Activated CD8-positive, alpha-beta T cell treated with anti-CD3 and anti-CD28 coated beads for 36 hours (primary cell): ENCODE measurements at regions not wholly inside any gene's neighbourhood (a gene's known extent, or its start where the extent isn't known, plus 50 kb on each side); places are given as distances from the start of the nearest gene placed in this dataset.

Experiments used
- ATAC-seq: fragments of 200-7000 bp; cut with Tn5 transposase; one replicate; pipeline ENCODE4 v1.10.0; 2021; ENCODE audit warnings: mild to moderate bottlenecking, moderate library complexity
- CTCF ChIA-PET: fragments of 350-600 bp; sonication (Branson Sonifier 250); formaldehyde crosslinking; loops from one replicate; lab custom pipeline; 2021; ENCODE audit warnings: antibody characterized with exemption; lab: Charles Lee
- POLR2A ChIA-PET: fragments of 350-600 bp; sonication (Branson Sonifier 250); formaldehyde crosslinking; loops from one replicate; lab custom pipeline; 2021; ENCODE audit warnings: antibody characterized with exemption; lab: Charles Lee
- DNase-seq: peaks from one replicate; pipeline ENCODE4 v3.0.0-alpha.2; 2020
- H3K27ac Mint-ChIP-seq: one replicate; pipeline ENCODE4 v1.8.0; 2021; ENCODE audit warnings: mild to moderate bottlenecking, mixed read lengths
- H3K27me3 Mint-ChIP-seq: one replicate; pipeline ENCODE4 v1.8.0; 2021; ENCODE audit warnings: mixed read lengths
- H3K36me3 Mint-ChIP-seq: one replicate; pipeline ENCODE4 v1.8.0; 2021; ENCODE audit warnings: low read depth, mixed read lengths
- H3K4me1 Mint-ChIP-seq: one replicate; pipeline ENCODE4 v1.8.0; 2021; ENCODE audit warnings: low read depth, mixed read lengths
- H3K4me3 Mint-ChIP-seq: one replicate; pipeline ENCODE4 v1.8.0; 2021; ENCODE audit warnings: mild to moderate bottlenecking, moderate library complexity, mixed read lengths
- H3K9me3 Mint-ChIP-seq: one replicate; pipeline ENCODE4 v1.8.0; 2021; ENCODE audit warnings: mixed read lengths
- CTCF ChIP-seq: fragments of 200-600 bp; IDR thresholded peaks from one replicate; pipeline ENCODE4 v1.8.0; 2022; ENCODE audit warnings: antibody characterized with exemption, mild to moderate bottlenecking
- intact Hi-C: fragments of 100-400 bp; cut with micrococcal nuclease; formaldehyde crosslinking; loops from one replicate; pipeline ENCODE4 v1.10.0; 2022

GRCh38 chr1:168966636-168967035 lies 139.9 kb upstream of the ATP1B1 start:
- intact Hi-C loops, result no loop called here
- no peak for TF ChIP-seq CTCF
- no peaks in the 10 kb centered on the region for H3K36me3 Mint-ChIP-seq
- peaks cover 3% of the 10 kb centered on the region for H3K4me1 Mint-ChIP-seq
- ChIA-PET CTCF (no interaction called here), POLR2A (no interaction called here)
- H3K27me3 Mint-ChIP-seq, result no peaks in the 10 kb centered on the region
- no peak overlapping the region for H3K4me3 Mint-ChIP-seq
- no peak for ATAC-seq
- no peak overlapping the region for H3K27ac Mint-ChIP-seq
- DNase-seq, result no peak
- H3K9me3 Mint-ChIP-seq, result no peaks in the 10 kb centered on the region

GRCh38 chr1:168970926-168971659 lies 135.4 kb upstream of the ATP1B1 start:
- Mint-ChIP-seq H3K27me3 (no peaks in the 10 kb centered on the region), H3K27ac (no peak overlapping the region), H3K4me1 (no peaks in the 10 kb centered on the region), H3K4me3 (no peak overlapping the region), H3K9me3 (no peaks in the 10 kb centered on the region), H3K36me3 (no peaks in the 10 kb centered on the region)
- DNase-seq (no peak), ATAC-seq (no peak)
- ChIA-PET POLR2A (interaction anchor here (1.4 kb wide), 1 partner anchor 10 kb away, joined by 3 read pairs; no protein-coding TSS in a partner anchor), CTCF (no interaction called here)
- intact Hi-C loops, result no loop called here
- no peak for TF ChIP-seq CTCF

GRCh38 chr1:168972225-168972624 lies 134.3 kb upstream of the ATP1B1 start:
- Mint-ChIP-seq H3K27me3 (no peaks in the 10 kb centered on the region), H3K9me3 (no peaks in the 10 kb centered on the region), H3K4me1 (no peaks in the 10 kb centered on the region), H3K4me3 (no peak overlapping the region), H3K36me3 (no peaks in the 10 kb centered on the region), H3K27ac (no peak overlapping the region)
- ATAC-seq, result no peak
- no peak for TF ChIP-seq CTCF
- POLR2A ChIA-PET, result interaction anchor here (0.6 kb wide), 1 partner anchor 226 kb away, joined by 5 read pairs; no protein-coding TSS in a partner anchor
- CTCF ChIA-PET, result no interaction called here
- intact Hi-C loops, result no loop called here
- no peak for DNase-seq

- Mint-ChIP-seq H3K9me3 (no peaks in the 10 kb centered on the region), H3K4me1 (no peaks in the 10 kb centered on the region), H3K4me3 (no peak overlapping the region), H3K36me3 (no peaks in the 10 kb centered on the region), H3K27ac (no peak overlapping the region), H3K27me3 (no peaks in the 10 kb centered on the region)
- CTCF ChIA-PET, result no interaction called here
- intact Hi-C loops, result no loop called here
- DNase-seq (no peak), ATAC-seq (no peak)
- POLR2A ChIA-PET, result interaction anchor here (0.6 kb wide), 1 partner anchor 226 kb away, joined by 5 read pairs; no protein-coding TSS in a partner anchor
- no peak for TF ChIP-seq CTCF
Observed at GRCh38 chr1:168972887-168973286, 133.6 kb upstream of the ATP1B1 start.

DNA sequence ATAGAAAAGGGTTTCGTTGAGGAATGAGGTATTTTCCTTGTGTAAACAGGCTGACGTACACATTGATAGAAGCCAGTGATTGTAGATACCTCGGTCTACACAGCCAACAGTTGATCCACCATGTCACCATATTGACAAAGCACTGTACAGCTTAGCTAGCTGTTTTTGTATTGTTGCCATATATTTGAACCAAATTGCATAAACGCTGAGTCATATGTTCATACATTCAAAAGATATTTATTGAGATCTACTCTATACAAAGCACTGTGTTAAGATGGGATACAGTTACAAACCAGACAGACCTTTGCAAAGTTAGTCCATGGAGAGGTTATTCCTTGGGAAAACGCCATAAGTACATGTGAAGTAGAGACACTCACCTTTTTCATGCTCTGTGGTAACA lies 132.4 kb upstream of the ATP1B1 start:
- Mint-ChIP-seq H3K4me1 (no peaks in the 10 kb centered on the region), H3K4me3 (no peak overlapping the region), H3K36me3 (no peaks in the 10 kb centered on the region), H3K9me3 (peaks cover 2% of the 10 kb centered on the region), H3K27ac (no peak overlapping the region), H3K27me3 (no peaks in the 10 kb centered on the region)
- ATAC-seq (no peak), DNase-seq (no peak)
- TF ChIP-seq CTCF, result no peak
- intact Hi-C loops, result no loop called here
- POLR2A ChIA-PET, result no interaction called here
- CTCF ChIA-PET, result no interaction called here
